OCI-LY7 (cell line): ENCODE measurements at regions not wholly inside any gene's neighbourhood (a gene's known extent, or its start where the extent isn't known, plus 50 kb on each side); places are given as distances from the start of the nearest gene placed in this dataset.

Experiments used
- BruUV-seq: library from RNA; stranded (reverse); fragments of 400-500 nt; replicated peaks from 2 replicates; lab custom pipeline; 2021; lab: Mats Ljungman, UMichigan
- CTCF ChIA-PET: fragments of 300-600 bp; sonication (Branson Sonifier 250); formaldehyde crosslinking; loops from one replicate; lab custom pipeline; 2022; ENCODE audit warnings: antibody characterized with exemption; ENCODE audit not compliant: unreplicated experiment; lab: Charles Lee
- POLR2A ChIA-PET: fragments of 300-600 bp; sonication (Branson Sonifier 250); formaldehyde crosslinking; loops from one replicate; lab custom pipeline; 2022; ENCODE audit warnings: antibody characterized with exemption; lab: Charles Lee
- DNase-seq: peaks from one replicate; pipeline ENCODE4 v3.0.0-alpha.2; 2015; ENCODE audit warnings: low spot score
- H2AFZ ChIP-seq: fragments of 200-600 bp; sonication (generic), shearing (Covaris generic); 2 replicates; pipeline ENCODE4 v1.6.1; 2014; ENCODE audit warnings: mild to moderate bottlenecking, antibody characterized with exemption, low read length, moderate library complexity
- H3K27ac ChIP-seq: fragments of 200-600 bp; sonication (generic); 2 replicates; pipeline ENCODE4 v1.5.1; 2014; ENCODE audit warnings: mixed run types, low read depth, mild to moderate bottlenecking, moderate library complexity, low read length, inconsistent platforms; ENCODE audit not compliant: poor library complexity, severe bottlenecking
- H3K36me3 ChIP-seq: fragments of 200-600 bp; sonication (generic); 2 replicates; pipeline ENCODE4 v1.6.1; 2014; ENCODE audit warnings: mild to moderate bottlenecking, antibody characterized with exemption, low read length, moderate library complexity, mixed read lengths; ENCODE audit not compliant: insufficient read depth
- H3K4me1 ChIP-seq: fragments of 200-600 bp; sonication (generic); 2 replicates; pipeline ENCODE4 v1.5.1; 2014; ENCODE audit warnings: mild to moderate bottlenecking, low read length; ENCODE audit not compliant: insufficient read depth, poor library complexity, severe bottlenecking
- H3K4me2 ChIP-seq: fragments of 200-600 bp; sonication (generic); 2 replicates; pipeline ENCODE4 v1.6.1; 2014; ENCODE audit warnings: mild to moderate bottlenecking, low read length
- H3K4me3 ChIP-seq: fragments of 200-600 bp; sonication (generic); 2 replicates; pipeline ENCODE4 v1.5.1; 2014; ENCODE audit warnings: mild to moderate bottlenecking, low read depth, low read length; ENCODE audit not compliant: poor library complexity, severe bottlenecking
- H3K79me2 ChIP-seq: fragments of 200-600 bp; sonication (generic); 2 replicates; pipeline ENCODE4 v1.6.1; 2016; ENCODE audit warnings: low read depth, mild to moderate bottlenecking, low read length, moderate library complexity, mixed read lengths; ENCODE audit not compliant: insufficient read depth
- H3K9me2 ChIP-seq: fragments of 200-600 bp; sonication (generic); 2 replicates; pipeline ENCODE4 v1.6.1; 2016; ENCODE audit warnings: mild to moderate bottlenecking, low read length, mixed read lengths; ENCODE audit not compliant: insufficient read depth
- H3K9me3 ChIP-seq: fragments of 200-600 bp; sonication (generic); 2 replicates; pipeline ENCODE4 v1.6.1; 2014; ENCODE audit warnings: mild to moderate bottlenecking, mixed run types, low read length, mixed read lengths
- H4K20me1 ChIP-seq: fragments of 200-600 bp; sonication (generic); 2 replicates; pipeline ENCODE4 v1.6.1; 2014; ENCODE audit warnings: mild to moderate bottlenecking, antibody characterized with exemption, low read length, moderate library complexity, mixed read lengths; ENCODE audit not compliant: insufficient read depth
- CTCF ChIP-seq: fragments of 200-600 bp; sonication (generic); conservative IDR thresholded peaks from 2 replicates; pipeline ENCODE4 v1.5.1; 2014; ENCODE audit warnings: mild to moderate bottlenecking, antibody characterized with exemption, low read length, moderate library complexity, mixed read lengths
- EZH2phosphoT487 ChIP-seq: fragments of 200-600 bp; sonication (generic); IDR thresholded peaks from 2 replicates; pipeline ENCODE4 v1.6.1; 2018; ENCODE audit warnings: low read depth, borderline replicate concordance, mild to moderate bottlenecking, mixed run types, antibody characterized with exemption, low read length, moderate library complexity, mixed read lengths
- intact Hi-C: fragments of 100-400 bp; cut with micrococcal nuclease; formaldehyde crosslinking; loops from one replicate; pipeline ENCODE4 v1.10.0; 2022; ENCODE audit not compliant: unreplicated experiment

- DNase-seq: no peak
- H3K4me3 ChIP-seq: no peak overlapping the region
- H3K4me2 ChIP-seq: no peak overlapping the region
- intact Hi-C loops: no loop called here
- BruUV-seq: no TSS peak
- H3K79me2 ChIP-seq: no peaks in the 10 kb centered on the region
- no peaks in the 10 kb centered on the region for H3K9me2 ChIP-seq
- H2AFZ ChIP-seq: no peak overlapping the region
- H4K20me1 ChIP-seq: no peaks in the 10 kb centered on the region
- H3K27ac ChIP-seq: no peak overlapping the region
- CTCF ChIA-PET: no interaction called here
- no peaks in the 10 kb centered on the region for H3K36me3 ChIP-seq
- no peaks in the 10 kb centered on the region for H3K9me3 ChIP-seq
- TF ChIP-seq CTCF (no peak), EZH2phosphoT487 (no peak)
- H3K4me1 ChIP-seq: no peaks in the 10 kb centered on the region
- POLR2A ChIA-PET: no interaction called here
Measured at GRCh38 chr4:8765631-8766590, 105.7 kb downstream of the HMX1 start.

- CTCF ChIA-PET: no interaction called here
- no TSS peak for BruUV-seq
- Histone ChIP-seq H3K4me3 (no peak overlapping the region), H3K79me2 (no peaks in the 10 kb centered on the region), H3K9me2 (no peaks in the 10 kb centered on the region), H2AFZ (no peak overlapping the region), H3K4me2 (no peak overlapping the region), H3K36me3 (no peaks in the 10 kb centered on the region), H3K27ac (no peak overlapping the region), H3K4me1 (no peaks in the 10 kb centered on the region), H3K9me3 (no peaks in the 10 kb centered on the region), H4K20me1 (no peaks in the 10 kb centered on the region)
- POLR2A ChIA-PET: no interaction called here
- TF ChIP-seq EZH2phosphoT487 (no peak), CTCF (no peak)
- no peak for DNase-seq
- intact Hi-C loops: no loop called here
Measured at GRCh38 chr4:8765084-8765483, 106.6 kb downstream of the HMX1 start.
